Hematopoietic multipotent progenitor cell treated with erythropoietin and hydrocortisone succinate and interleukin-3 and kit ligand, for 4 days (in vitro differentiated cells): ENCODE measurements at regions not wholly inside any gene's neighbourhood (a gene's known extent, or its start where the extent isn't known, plus 50 kb on each side); places are given as distances from the start of the nearest gene placed in this dataset.
A peak's percentile ranks its signal among the peaks of the same experiment; 100 is the strongest.
"Not testable (repeated sequence)": the region's sequence is repeated elsewhere in the genome, so short reads cannot be mapped to it uniquely, and the experiment has no call there.

Experiments used
- DNase-seq: peaks from one replicate; pipeline ENCODE4 v3.0.0-alpha.2; 2015

GRCh38 chr6:127406722-127407121 is 52.5 kb downstream of the KIAA0408 start:
- not testable (repeated sequence) for DNase-seq

- DNase-seq: no peak
Observed at GRCh38 chr6:127406122-127406521, 53.1 kb downstream of the KIAA0408 start.

- DNase-seq: no peak
Observed at GRCh38 chr6:127404594-127405178, 54.5 kb downstream of the KIAA0408 start.

- no peak for DNase-seq
Observed at GRCh38 chr6:127404133-127404532, 55.1 kb downstream of the KIAA0408 start.

- DNase-seq: no peak
Observed at GRCh38 chr6:127403636-127404035, 55.6 kb downstream of the KIAA0408 start.

GRCh38 chr6:127402890-127403617 is 56.1 kb downstream of the KIAA0408 start:
- DNase-seq: no peak

GRCh38 chr6:127397729-127398630 is 54.6 kb upstream of the ECHDC1 start:
- DNase-seq: peak; percentile 18

- not testable (repeated sequence) for DNase-seq
Observed at GRCh38 chr6:127397171-127397597, 53.8 kb upstream of the ECHDC1 start.
